Sigmoid colon (tissue), 6 donors: ENCODE measurements at regions not wholly inside any gene's neighbourhood (a gene's known extent, or its start where the extent isn't known, plus 50 kb on each side); places are given as distances from the start of the nearest gene placed in this dataset.

Experiments used
- DNase-seq: peaks from one replicate; pipeline ENCODE4 v3.0.0-alpha.2; 2019
- H3K27ac ChIP-seq, 4 donors: fragments of 200-600 bp; sonication (generic); one replicate each; pipeline ENCODE4 v1.5.1; 2016 to 2019; ENCODE audit warnings: mild to moderate bottlenecking in 1 of 4
- H3K27me3 ChIP-seq, 3 donors: fragments of 200-600 bp; sonication (generic); one replicate each; pipeline ENCODE4 v1.5.1; 2019; ENCODE audit warnings: mild to moderate bottlenecking in 1 of 3
- H3K36me3 ChIP-seq, 4 donors: fragments of 200-600 bp; sonication (generic); one replicate each; pipeline ENCODE4 v1.5.1; 2016 to 2019
- H3K4me1 ChIP-seq, 4 donors: fragments of 200-600 bp; sonication (generic); one replicate each; pipeline ENCODE4 v1.5.1; 2017 to 2019
- H3K4me3 ChIP-seq, 4 donors: fragments of 200-600 bp; sonication (generic); one replicate each; pipeline ENCODE4 v1.5.1; 2017 to 2019; ENCODE audit warnings: mild to moderate bottlenecking in 2 of 4, moderate library complexity in 1 of 4
- H3K9me3 ChIP-seq, 4 donors: fragments of 200-600 bp in 3 of 4; sonication (generic) in 3 of 4; one replicate each; pipeline versions ENCODE4 v1.5.1 to v1.6.1; 2013 to 2019
- EP300 ChIP-seq, 4 donors: sonication (generic); formaldehyde crosslinking; IDR thresholded peaks; one replicate each; pipeline ENCODE4 v1.6.1; 2017; ENCODE audit warnings: antibody characterized with exemption in 4 of 4
- POLR2A ChIP-seq, 2 donors: fragments of 450-650 bp; IDR thresholded peaks; one replicate each; pipeline ENCODE4 v1.6.1; 2016; ENCODE audit warnings: antibody characterized with exemption in 2 of 2, mild to moderate bottlenecking in 2 of 2, moderate library complexity in 2 of 2
- POLR2AphosphoS5 ChIP-seq, 4 donors: sonication (generic); formaldehyde crosslinking; IDR thresholded peaks; one replicate each; pipeline ENCODE4 v1.6.1; 2017; ENCODE audit warnings: antibody characterized with exemption in 4 of 4
- WGBS, 2 donors: extraction: QIAGEN DNeasy Blood & Tissue Kit; methylation state at CpG; one replicate each; pipeline ENCODE4 v1.1.7; 2013; 5-methylcytosine and 5-hydroxymethylcytosine counted together
- intact Hi-C: fragments of 100-400 bp; cut with DNase I; formaldehyde crosslinking; loops from one replicate; pipeline ENCODE4 v1.15.1; 2023
- TF ChIP-seq, protein P1 (sequence below), 4 experiments: fragments of 450-650 bp in 3 of 4; fragments of 200-600 bp in 1 of 4; IDR thresholded peaks; one replicate each; pipeline ENCODE4 v1.5.1; 2016 to 2019; ENCODE audit warnings: antibody characterized with exemption in 4 of 4, mild to moderate bottlenecking in 3 of 4, moderate library complexity in 2 of 4
- donor health status: healthy with polysubstance abuse.
- donor health status: healthy.

DNA sequence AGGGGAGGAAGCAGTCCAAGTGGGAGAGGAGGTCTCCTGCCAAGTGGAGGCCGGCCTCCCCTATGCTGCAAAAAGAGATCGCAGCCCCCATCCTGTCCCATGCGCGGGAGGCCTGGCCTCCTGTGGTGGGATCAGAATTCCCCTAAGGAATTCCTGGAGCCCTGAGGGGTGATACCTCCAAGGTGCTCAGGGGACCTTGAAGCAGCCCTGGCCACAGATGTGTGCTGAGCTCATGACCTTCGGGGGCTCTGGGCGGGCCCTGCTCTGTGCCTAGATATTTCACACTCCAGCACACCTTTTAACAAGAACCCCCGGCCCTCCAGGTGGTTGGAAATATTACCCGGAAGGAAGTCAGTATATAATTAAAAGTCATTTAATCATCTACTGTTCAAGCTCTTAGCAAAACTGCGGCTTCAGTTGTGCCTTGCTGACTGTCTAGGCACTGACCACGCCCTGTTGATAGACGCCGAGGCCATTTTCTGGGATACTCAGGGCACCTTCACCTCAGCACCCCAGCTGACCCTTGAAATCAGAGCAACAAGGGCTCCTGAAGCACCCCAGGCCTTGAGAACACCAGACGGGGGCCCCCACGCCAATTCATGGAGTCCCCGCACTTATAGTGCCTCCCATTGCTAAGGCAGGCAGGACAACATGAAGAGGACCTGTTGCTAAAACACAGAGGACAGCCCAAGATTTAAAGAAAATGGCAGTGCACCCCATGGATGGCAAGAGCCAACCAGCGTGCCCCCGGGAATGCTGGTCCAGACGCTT lies 119.1 kb downstream of the NDUFA10 start:
- Histone ChIP-seq H3K4me3 (no peak overlapping the region), H3K4me1 (no peaks in the 10 kb centered on the region), H3K36me3 (no peaks in the 10 kb centered on the region), H3K27ac (no peak overlapping the region), H3K27me3 (no peaks in the 10 kb centered on the region), H3K9me3 (no peaks in the 10 kb centered on the region)
- TF ChIP-seq POLR2AphosphoS5 (IDR thresholded peaks at IDR 0.05) (no peak), EP300 (IDR thresholded peaks at IDR 0.05) (no peak), POLR2A (IDR thresholded peaks at IDR 0.05) (no peak)
- TF ChIP-seq, protein P1, sequence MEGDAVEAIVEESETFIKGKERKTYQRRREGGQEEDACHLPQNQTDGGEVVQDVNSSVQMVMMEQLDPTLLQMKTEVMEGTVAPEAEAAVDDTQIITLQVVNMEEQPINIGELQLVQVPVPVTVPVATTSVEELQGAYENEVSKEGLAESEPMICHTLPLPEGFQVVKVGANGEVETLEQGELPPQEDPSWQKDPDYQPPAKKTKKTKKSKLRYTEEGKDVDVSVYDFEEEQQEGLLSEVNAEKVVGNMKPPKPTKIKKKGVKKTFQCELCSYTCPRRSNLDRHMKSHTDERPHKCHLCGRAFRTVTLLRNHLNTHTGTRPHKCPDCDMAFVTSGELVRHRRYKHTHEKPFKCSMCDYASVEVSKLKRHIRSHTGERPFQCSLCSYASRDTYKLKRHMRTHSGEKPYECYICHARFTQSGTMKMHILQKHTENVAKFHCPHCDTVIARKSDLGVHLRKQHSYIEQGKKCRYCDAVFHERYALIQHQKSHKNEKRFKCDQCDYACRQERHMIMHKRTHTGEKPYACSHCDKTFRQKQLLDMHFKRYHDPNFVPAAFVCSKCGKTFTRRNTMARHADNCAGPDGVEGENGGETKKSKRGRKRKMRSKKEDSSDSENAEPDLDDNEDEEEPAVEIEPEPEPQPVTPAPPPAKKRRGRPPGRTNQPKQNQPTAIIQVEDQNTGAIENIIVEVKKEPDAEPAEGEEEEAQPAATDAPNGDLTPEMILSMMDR (IDR thresholded peaks at IDR 0.05) = no peak
- intact Hi-C loops = no loop called here
- DNase-seq = no peak
- WGBS, 2 donors = 90 to 96% methylated on average over 18 of the region's 18 CpGs

DNA sequence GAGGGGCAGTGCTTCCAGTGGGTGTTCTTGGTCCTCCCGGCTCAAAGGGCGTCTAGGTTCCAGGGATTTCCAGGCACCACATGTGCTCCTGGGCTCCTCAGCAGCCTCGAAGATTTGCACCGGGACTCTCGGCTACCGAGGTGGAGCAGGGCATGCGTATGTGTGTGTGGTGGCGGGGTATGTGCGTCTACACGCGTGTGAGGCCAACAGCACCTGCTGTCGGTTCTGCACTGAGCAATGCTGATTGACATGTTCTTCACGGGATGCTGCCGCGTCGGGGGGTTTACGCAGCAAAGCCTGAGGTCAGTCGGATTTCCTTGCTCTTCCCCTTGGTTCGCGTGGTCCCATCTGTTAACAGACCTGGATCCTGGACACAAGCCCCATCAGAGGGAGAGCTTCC lies 119.8 kb downstream of the NDUFA10 start:
- DNase-seq = no peak
- Histone ChIP-seq H3K4me1 (no peaks in the 10 kb centered on the region), H3K36me3 (no peaks in the 10 kb centered on the region), H3K4me3 (no peak overlapping the region), H3K27me3 (no peaks in the 10 kb centered on the region), H3K27ac (no peak overlapping the region), H3K9me3 (no peaks in the 10 kb centered on the region)
- 85 to 95% methylated on average over 20 of the region's 20 CpGs for WGBS, 2 donors
- intact Hi-C loops = no loop called here
- TF ChIP-seq POLR2AphosphoS5 (IDR thresholded peaks at IDR 0.05) (no peak), POLR2A (IDR thresholded peaks at IDR 0.05) (no peak), EP300 (IDR thresholded peaks at IDR 0.05) (no peak)
- TF ChIP-seq, protein P1 (IDR thresholded peaks at IDR 0.05) = no peak

DNA sequence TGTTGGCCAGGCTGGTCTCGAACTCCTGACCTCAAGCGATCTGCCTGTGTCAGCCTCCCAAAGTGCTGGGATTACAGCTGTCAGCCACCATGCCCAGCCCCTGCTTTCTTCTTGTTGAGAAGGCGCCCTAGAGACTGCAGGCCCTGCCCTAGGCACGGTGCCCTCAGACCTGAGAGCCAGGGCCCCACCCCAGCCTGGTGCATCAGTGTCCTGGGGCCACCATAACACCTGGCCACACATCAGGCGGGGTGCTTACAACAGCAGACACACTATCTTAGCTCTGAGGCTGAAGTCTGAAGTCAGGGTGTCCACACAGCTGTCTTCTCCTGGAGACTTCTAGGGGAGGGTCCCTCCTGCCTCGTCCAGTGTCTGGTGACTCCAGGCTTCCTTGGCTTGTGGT lies 120.6 kb downstream of the NDUFA10 start:
- Histone ChIP-seq H3K36me3 (no peaks in the 10 kb centered on the region), H3K27ac (no peak overlapping the region), H3K4me1 (no peaks in the 10 kb centered on the region), H3K9me3 (no peaks in the 10 kb centered on the region), H3K27me3 (no peaks in the 10 kb centered on the region), H3K4me3 (no peak overlapping the region)
- DNase-seq = no peak
- intact Hi-C loops = no loop called here
- no peak for TF ChIP-seq POLR2A (IDR thresholded peaks at IDR 0.05)
- TF ChIP-seq EP300 (IDR thresholded peaks at IDR 0.05) = no peak
- TF ChIP-seq, protein P1 (IDR thresholded peaks at IDR 0.05) = no peak
- no peak for TF ChIP-seq POLR2AphosphoS5 (IDR thresholded peaks at IDR 0.05)
- WGBS, 2 donors = 83 to 90% methylated on average over 6 of the region's 6 CpGs

DNA sequence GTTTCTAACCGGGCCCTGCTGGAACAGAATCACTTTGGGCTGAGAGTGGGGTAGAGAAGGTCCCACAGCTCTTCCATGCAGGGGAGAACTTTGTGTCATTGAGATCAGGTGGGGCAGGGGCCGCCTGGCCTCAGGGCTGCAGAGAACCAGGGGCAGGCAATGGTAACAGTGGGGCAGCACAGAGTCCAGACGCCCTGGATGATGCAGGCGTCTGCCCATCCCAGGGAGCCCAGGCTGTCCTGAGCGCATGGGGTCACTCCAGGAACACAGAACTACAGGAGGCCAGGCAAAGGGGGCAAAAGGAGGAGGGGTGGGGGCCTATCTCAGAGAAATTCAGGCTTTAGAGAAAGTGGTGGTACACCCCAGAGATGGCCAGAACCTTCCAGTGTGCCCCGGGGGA lies 121.3 kb downstream of the NDUFA10 start:
- Histone ChIP-seq H3K4me3 (no peak overlapping the region), H3K9me3 (no peaks in the 10 kb centered on the region), H3K27me3 (no peaks in the 10 kb centered on the region), H3K4me1 (no peaks in the 10 kb centered on the region), H3K27ac (no peak overlapping the region), H3K36me3 (no peaks in the 10 kb centered on the region)
- TF ChIP-seq POLR2A (IDR thresholded peaks at IDR 0.05) (no peak), EP300 (IDR thresholded peaks at IDR 0.05) (no peak), POLR2AphosphoS5 (IDR thresholded peaks at IDR 0.05) (no peak)
- TF ChIP-seq, protein P1 (IDR thresholded peaks at IDR 0.05) = no peak
- no peak for DNase-seq
- WGBS, 2 donors = 91 to 92% methylated on average over 6 of the region's 6 CpGs
- intact Hi-C loops = no loop called here

DNA sequence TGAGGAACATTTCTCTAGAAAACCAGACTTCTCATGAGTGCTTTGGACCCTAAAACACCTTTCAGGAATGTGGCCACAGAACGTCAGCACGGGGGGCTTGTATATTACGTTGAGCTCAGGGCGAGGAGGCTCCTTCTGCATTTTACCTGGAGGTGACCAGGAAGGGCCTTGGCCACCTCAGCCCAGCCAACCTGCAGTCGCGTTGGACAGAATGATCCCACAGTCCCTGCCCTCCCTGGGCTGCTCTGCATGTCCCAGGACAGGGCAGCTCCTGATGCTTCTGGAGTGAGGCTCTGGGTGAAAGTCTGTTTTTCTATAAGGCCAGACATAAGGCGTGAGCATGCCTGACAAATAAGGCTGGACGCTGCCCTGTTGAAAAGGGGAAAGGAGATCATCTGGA lies 121.9 kb downstream of the NDUFA10 start:
- 74 to 85% methylated on average over 8 of the region's 8 CpGs for WGBS, 2 donors
- intact Hi-C loops = no loop called here

More for the DNA sequence above, 121.9 kb downstream of the NDUFA10 start:
- TF ChIP-seq EP300 (IDR thresholded peaks at IDR 0.05) (no peak), POLR2AphosphoS5 (IDR thresholded peaks at IDR 0.05) (no peak), POLR2A (IDR thresholded peaks at IDR 0.05) (no peak)
- TF ChIP-seq, protein P1 (IDR thresholded peaks at IDR 0.05) = no peak
- Histone ChIP-seq H3K27ac (no peak overlapping the region), H3K27me3 (no peaks in the 10 kb centered on the region), H3K36me3 (no peaks in the 10 kb centered on the region), H3K4me3 (no peak overlapping the region), H3K9me3 (no peaks in the 10 kb centered on the region), H3K4me1 (no peaks in the 10 kb centered on the region)
- no peak for DNase-seq
